Keratinocyte (primary cell): ENCODE measurements at regions not wholly inside any gene's neighbourhood (a gene's known extent, or its start where the extent isn't known, plus 50 kb on each side); places are given as distances from the start of the nearest gene placed in this dataset.

Experiments used
- DNase-seq: peaks from one replicate; pipeline ENCODE4 v3.0.0-alpha.2; 2011; ENCODE audit warnings: low read depth, missing footprints, low spot score
- FAIRE-seq: peaks from 2 replicates; lab custom pipeline; 2011; peaks lifted over from hg19 to GRCh38; lab: Jason Lieb, UNC
- H2AFZ ChIP-seq: 2 replicates; pipeline ENCODE4 v1.6.0; 2012; ENCODE audit warnings: low read length, control low read depth, inconsistent platforms; ENCODE audit not compliant: control insufficient read depth
- H3K27ac ChIP-seq: 2 replicates; pipeline ENCODE4 v1.5.1; 2011; ENCODE audit warnings: low read length; ENCODE audit not compliant: control insufficient read depth, insufficient read depth
- H3K27me3 ChIP-seq: 3 replicates; pipeline ENCODE4 v1.6.0; 2011; ENCODE audit warnings: low read length; ENCODE audit not compliant: control insufficient read depth, insufficient read depth; ENCODE audit errors: extremely low read depth
- H3K36me3 ChIP-seq, 2 experiments: 2 replicates in 1 of 2; 3 replicates in 1 of 2; pipeline ENCODE4 v1.5.1; 2011; ENCODE audit warnings: low read length in 2 of 2, mild to moderate bottlenecking in 1 of 2; ENCODE audit not compliant: control insufficient read depth in 2 of 2, insufficient read depth in 2 of 2; ENCODE audit errors: extremely low read depth in 1 of 2
- H3K4me1 ChIP-seq: 3 replicates; pipeline ENCODE4 v1.5.1; 2011; ENCODE audit warnings: low read length; ENCODE audit not compliant: control insufficient read depth, insufficient read depth; ENCODE audit errors: extremely low read depth
- H3K4me2 ChIP-seq: 3 replicates; pipeline ENCODE4 v1.6.0; 2011; ENCODE audit warnings: low read depth, low read length; ENCODE audit not compliant: control insufficient read depth, insufficient read depth; ENCODE audit errors: extremely low read depth
- H3K4me3 ChIP-seq, 3 experiments: fragments of 200-600 bp in 1 of 3; sonication (generic) in 1 of 3; 2 replicates in 2 of 3; 3 replicates in 1 of 3; pipeline ENCODE4 v1.5.1; 2011 to 2016; ENCODE audit warnings: low read length in 3 of 3, mild to moderate bottlenecking in 3 of 3, control low read depth in 2 of 3, inconsistent platforms in 1 of 3, low read depth in 1 of 3, mixed read lengths in 1 of 3, mixed run types in 1 of 3, moderate library complexity in 1 of 3; ENCODE audit not compliant: control insufficient read depth in 2 of 3, insufficient read depth in 2 of 3; ENCODE audit errors: extremely low read depth in 1 of 3
- H3K79me2 ChIP-seq: 2 replicates; pipeline ENCODE4 v1.6.0; 2012; ENCODE audit warnings: low read length; ENCODE audit not compliant: control insufficient read depth, insufficient read depth
- H3K9ac ChIP-seq: 3 replicates; pipeline ENCODE4 v1.6.0; 2011; ENCODE audit warnings: low read length; ENCODE audit not compliant: control insufficient read depth, insufficient read depth; ENCODE audit errors: extremely low read depth
- H3K9me1 ChIP-seq: 3 replicates; pipeline ENCODE4 v1.6.0; 2011; ENCODE audit warnings: low read length; ENCODE audit not compliant: control insufficient read depth, insufficient read depth; ENCODE audit errors: extremely low read depth
- H3K9me3 ChIP-seq: 2 replicates; pipeline ENCODE4 v1.5.1; 2012; ENCODE audit warnings: low read depth, low read length; ENCODE audit not compliant: control insufficient read depth
- H4K20me1 ChIP-seq: 3 replicates; pipeline ENCODE4 v1.6.0; 2011; ENCODE audit warnings: low read length; ENCODE audit not compliant: control insufficient read depth, insufficient read depth; ENCODE audit errors: extremely low read depth
- CTCF ChIP-seq, 3 experiments: IDR thresholded peaks in 1 of 3; conservative IDR thresholded peaks in 1 of 3; optimal IDR thresholded peaks in 1 of 3; 2 replicates in 2 of 3; 3 replicates in 1 of 3; pipeline versions ENCODE3 to v1.5.1; 2011; ENCODE audit warnings: low read length in 3 of 3, mild to moderate bottlenecking in 3 of 3, moderate library complexity in 2 of 3, control low read depth in 1 of 3, inconsistent platforms in 1 of 3; ENCODE audit not compliant: insufficient read depth in 2 of 3; ENCODE audit errors: extremely low read depth in 1 of 3
- EZH2 ChIP-seq: IDR thresholded peaks from one replicate; pipeline ENCODE4 v1.6.1; 2012; ENCODE audit warnings: inconsistent platforms, mild to moderate bottlenecking, low read length, moderate library complexity
- dilution Hi-C: fragments of 300-500 bp; cut with MboI; formaldehyde crosslinking; loops from one replicate; pipeline ENCODE4 v1.7.0; 2020; ENCODE audit warnings: low sequenced_read_pairs; ENCODE audit not compliant: extremely low pct_ligation_motif_present

GRCh38 chr2:133755480-133756300 lies 187.4 kb upstream of the NCKAP5 start:
- TF ChIP-seq EZH2 (no peak), CTCF (optimal IDR thresholded peaks at IDR 0.05 in 1 of 3, IDR thresholded peaks at IDR 0.05 in 1 of 3, conservative IDR thresholded peaks at IDR 0.05 in 1 of 3; ENCODE audit: extremely low read depth in 1 of 3, insufficient read depth in 2 of 3, low read length in 3 of 3) (no peak)
- peaks cover 3% of the 10 kb centered on the region for H3K27me3 ChIP-seq
- FAIRE-seq (no peak), DNase-seq (no peak)
- H4K20me1 ChIP-seq = no peaks in the 10 kb centered on the region
- H3K36me3 ChIP-seq = no peaks in the 10 kb centered on the region
- no peaks in the 10 kb centered on the region for H3K4me1 ChIP-seq
- H3K4me2 ChIP-seq = no peak overlapping the region
- no peaks in the 10 kb centered on the region for H3K9me1 ChIP-seq
- H3K4me3 ChIP-seq = no peak overlapping the region
- dilution Hi-C loops = no loop called here
- H3K9ac ChIP-seq = no peak overlapping the region
- H2AFZ ChIP-seq = no peak overlapping the region
- H3K79me2 ChIP-seq = no peaks in the 10 kb centered on the region
- no peak overlapping the region for H3K27ac ChIP-seq
- no peaks in the 10 kb centered on the region for H3K9me3 ChIP-seq

- H3K4me1 ChIP-seq = no peaks in the 10 kb centered on the region
- no peaks in the 10 kb centered on the region for H3K36me3 ChIP-seq
- H3K9ac ChIP-seq = no peak overlapping the region
- no peak overlapping the region for H2AFZ ChIP-seq
- no peak overlapping the region for H3K4me3 ChIP-seq
- DNase-seq (no peak), FAIRE-seq (no peak)
- dilution Hi-C loops = no loop called here
- no peak overlapping the region for H3K4me2 ChIP-seq
- no peaks in the 10 kb centered on the region for H4K20me1 ChIP-seq
- H3K79me2 ChIP-seq = no peaks in the 10 kb centered on the region
- TF ChIP-seq EZH2 (no peak), CTCF (optimal IDR thresholded peaks at IDR 0.05 in 1 of 3, IDR thresholded peaks at IDR 0.05 in 1 of 3, conservative IDR thresholded peaks at IDR 0.05 in 1 of 3; ENCODE audit: extremely low read depth in 1 of 3, insufficient read depth in 2 of 3, low read length in 3 of 3) (no peak)
- no peaks in the 10 kb centered on the region for H3K9me1 ChIP-seq
- H3K9me3 ChIP-seq = no peaks in the 10 kb centered on the region
- no peak overlapping the region for H3K27ac ChIP-seq
- peaks cover 3% of the 10 kb centered on the region for H3K27me3 ChIP-seq
These were observed 188.6 kb upstream of the NCKAP5 start for GRCh38 chr2:133756833-133757232.
